MM.1S (cell line): ENCODE measurements at regions not wholly inside any gene's neighbourhood (a gene's known extent, or its start where the extent isn't known, plus 50 kb on each side); places are given as distances from the start of the nearest gene placed in this dataset.
"Not testable (repeated sequence)": the region's sequence is repeated elsewhere in the genome, so short reads cannot be mapped to it uniquely, and the experiment has no call there.

ENCODE experiments used
- DNase-seq: peaks from one replicate; pipeline ENCODE4 v3.0.0-alpha.2; 2015
- H2AFZ ChIP-seq: fragments of 300-600 bp; sonication (generic); 2 replicates; pipeline ENCODE4 v1.6.0; 2016; ENCODE audit warnings: antibody characterized with exemption, low read length
- H3F3A ChIP-seq: fragments of 300-600 bp; sonication (generic); 2 replicates; pipeline ENCODE4 v1.6.1; 2016; ENCODE audit warnings: mild to moderate bottlenecking, antibody characterized with exemption, low read length, moderate library complexity, mixed read lengths; ENCODE audit not compliant: insufficient read depth
- H3K27ac ChIP-seq: fragments of 300-600 bp; sonication (generic); 2 replicates; pipeline ENCODE4 v1.5.1; 2016; ENCODE audit warnings: mild to moderate bottlenecking, low read length
- H3K27me3 ChIP-seq: fragments of 300-600 bp; sonication (generic); replicated peaks from 2 replicates; pipeline ENCODE4 v1.6.0; 2016; ENCODE audit warnings: low read length; ENCODE audit not compliant: insufficient read depth
- H3K36me3 ChIP-seq: fragments of 300-600 bp; sonication (generic); replicated peaks from 2 replicates; pipeline ENCODE4 v1.6.1; 2016; ENCODE audit warnings: mild to moderate bottlenecking, low read length, mixed read lengths; ENCODE audit not compliant: insufficient read depth
- H3K4me1 ChIP-seq: fragments of 300-600 bp; sonication (generic); 2 replicates; pipeline ENCODE4 v1.6.1; 2016; ENCODE audit warnings: low read length, mixed read lengths
- H3K4me2 ChIP-seq: fragments of 300-600 bp; sonication (generic); 2 replicates; pipeline ENCODE4 v1.6.0; 2016; ENCODE audit warnings: low read depth, low read length
- H3K4me3 ChIP-seq: fragments of 300-600 bp; sonication (generic); 2 replicates; pipeline ENCODE4 v1.5.1; 2016; ENCODE audit warnings: low read length, mixed read lengths
- H3K79me2 ChIP-seq: fragments of 300-600 bp; sonication (generic); 2 replicates; pipeline ENCODE4 v1.6.1; 2016; ENCODE audit warnings: mixed run types, low read length, mixed read lengths
- H3K9ac ChIP-seq: fragments of 300-600 bp; sonication (generic); 2 replicates; pipeline ENCODE4 v1.6.1; 2016; ENCODE audit warnings: low read length, mixed read lengths
- H3K9me2 ChIP-seq: fragments of 300-600 bp; sonication (generic); replicated peaks from 2 replicates; pipeline ENCODE4 v1.6.1; 2016; ENCODE audit warnings: mild to moderate bottlenecking, low read length, mixed read lengths; ENCODE audit not compliant: insufficient read depth
- H3K9me3 ChIP-seq: fragments of 300-600 bp; sonication (generic); replicated peaks from 2 replicates; pipeline ENCODE4 v1.6.1; 2016; ENCODE audit warnings: mild to moderate bottlenecking, low read length, mixed read lengths; ENCODE audit not compliant: insufficient read depth
- H4K20me1 ChIP-seq: fragments of 300-600 bp; sonication (generic); 2 replicates; pipeline ENCODE4 v1.6.1; 2016; ENCODE audit warnings: mild to moderate bottlenecking, low read length, moderate library complexity, mixed read lengths; ENCODE audit not compliant: insufficient read depth
- CTCF ChIP-seq: fragments of 300-600 bp; sonication (generic); IDR thresholded peaks from 2 replicates; pipeline ENCODE4 v1.5.1; 2016; ENCODE audit warnings: antibody characterized with exemption, low read length, mixed read lengths
- EZH2 ChIP-seq: fragments of 300-600 bp; sonication (generic); optimal IDR thresholded peaks from 2 replicates; pipeline ENCODE3; 2017; ENCODE audit warnings: low read depth, mild to moderate bottlenecking, antibody characterized with exemption, low read length, mixed read lengths
- EZH2phosphoT487 ChIP-seq: fragments of 300-600 bp; sonication (generic); IDR thresholded peaks from 2 replicates; pipeline ENCODE4 v1.6.1; 2018; ENCODE audit warnings: antibody characterized with exemption, low read length

GRCh38 chr4:112739442-112739841, 102.5 kb downstream of the LARP7 start:
- no peak overlapping the region for H3K4me2 ChIP-seq
- H3K27ac ChIP-seq = no peak overlapping the region
- H3K4me3 ChIP-seq = no peak overlapping the region
- H3K9me2 ChIP-seq = no peaks in the 10 kb centered on the region
- H3K27me3 ChIP-seq = no peaks in the 10 kb centered on the region
- H3K9ac ChIP-seq = no peak overlapping the region
- H4K20me1 ChIP-seq = no peaks in the 10 kb centered on the region
- DNase-seq = no peak
- no peak overlapping the region for H2AFZ ChIP-seq
- no peaks in the 10 kb centered on the region for H3K36me3 ChIP-seq
- TF ChIP-seq CTCF (no peak), EZH2 (no peak), EZH2phosphoT487 (no peak)
- peaks cover 12% of the 10 kb centered on the region for H3K4me1 ChIP-seq
- H3F3A ChIP-seq = peaks cover 4% of the 10 kb centered on the region; the same call in 1 of the 2 replicates
- no peaks in the 10 kb centered on the region for H3K9me3 ChIP-seq
- H3K79me2 ChIP-seq = no peaks in the 10 kb centered on the region

DNA sequence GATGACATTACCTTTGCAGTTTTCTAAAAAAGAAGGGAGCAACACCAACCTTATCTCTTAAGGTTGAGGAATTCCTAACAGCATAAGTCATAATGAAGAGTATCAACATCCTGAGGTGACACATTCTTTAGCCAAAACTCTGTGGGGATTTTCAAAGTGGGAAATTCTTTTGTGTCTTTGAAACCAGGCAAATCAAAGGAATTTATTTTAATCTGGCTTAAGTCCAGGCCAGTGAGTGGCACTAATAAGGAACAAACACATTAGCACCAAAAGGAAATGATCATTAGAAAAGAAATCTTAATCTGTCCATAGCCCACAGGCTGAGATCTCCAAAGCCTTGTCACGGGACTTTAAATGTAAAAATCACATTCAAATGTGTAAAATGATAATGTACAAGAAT, 110.1 kb downstream of the LARP7 start:
- H3K9me3 ChIP-seq = no peaks in the 10 kb centered on the region
- H3K79me2 ChIP-seq = no peaks in the 10 kb centered on the region
- no peaks in the 10 kb centered on the region for H3K27me3 ChIP-seq
- H4K20me1 ChIP-seq = no peaks in the 10 kb centered on the region
- H3F3A ChIP-seq = no peaks in the 10 kb centered on the region
- DNase-seq = no peak
- no peaks in the 10 kb centered on the region for H3K9me2 ChIP-seq
- no peak overlapping the region for H3K4me3 ChIP-seq
- TF ChIP-seq EZH2phosphoT487 = no peak
- TF ChIP-seq EZH2 = no peak
- TF ChIP-seq CTCF = no peak
- no peaks in the 10 kb centered on the region for H3K36me3 ChIP-seq
- no peak overlapping the region for H3K27ac ChIP-seq
- H2AFZ ChIP-seq = no peak overlapping the region
- no peak overlapping the region for H3K9ac ChIP-seq
- H3K4me2 ChIP-seq = no peak overlapping the region
- no peaks in the 10 kb centered on the region for H3K4me1 ChIP-seq

GRCh38 chr4:112748352-112748878, 111.5 kb downstream of the LARP7 start:
- H3F3A ChIP-seq = no peaks in the 10 kb centered on the region
- no peak overlapping the region for H3K27ac ChIP-seq
- H3K36me3 ChIP-seq = no peaks in the 10 kb centered on the region
- no peak overlapping the region for H2AFZ ChIP-seq
- no peaks in the 10 kb centered on the region for H3K9me3 ChIP-seq
- no peaks in the 10 kb centered on the region for H3K27me3 ChIP-seq
- no peak for DNase-seq
- H3K9ac ChIP-seq = no peak overlapping the region
- H3K4me3 ChIP-seq = no peak overlapping the region
- H3K4me2 ChIP-seq = no peak overlapping the region
- H3K4me1 ChIP-seq = no peaks in the 10 kb centered on the region
- H4K20me1 ChIP-seq = no peaks in the 10 kb centered on the region
- H3K79me2 ChIP-seq = no peaks in the 10 kb centered on the region
- TF ChIP-seq EZH2 (no peak), EZH2phosphoT487 (no peak), CTCF (no peak)
- H3K9me2 ChIP-seq = no peaks in the 10 kb centered on the region

- not testable (repeated sequence) for DNase-seq, H3K9ac ChIP-seq, H3K9me2 ChIP-seq, H3K9me3 ChIP-seq, H4K20me1 ChIP-seq, H3F3A ChIP-seq, H3K27ac ChIP-seq, H3K4me2 ChIP-seq, H2AFZ ChIP-seq, H3K79me2 ChIP-seq, H3K4me3 ChIP-seq, H3K4me1 ChIP-seq, H3K36me3 ChIP-seq, H3K27me3 ChIP-seq
These were observed 113.8 kb downstream of the LARP7 start for GRCh38 chr4:112750749-112751148.
